ENCODE measurements at regions not wholly inside any gene's neighbourhood (a gene's known extent, or its start where the extent isn't known, plus 50 kb on each side); places are given as distances from the start of the nearest gene placed in this dataset.

DNA sequence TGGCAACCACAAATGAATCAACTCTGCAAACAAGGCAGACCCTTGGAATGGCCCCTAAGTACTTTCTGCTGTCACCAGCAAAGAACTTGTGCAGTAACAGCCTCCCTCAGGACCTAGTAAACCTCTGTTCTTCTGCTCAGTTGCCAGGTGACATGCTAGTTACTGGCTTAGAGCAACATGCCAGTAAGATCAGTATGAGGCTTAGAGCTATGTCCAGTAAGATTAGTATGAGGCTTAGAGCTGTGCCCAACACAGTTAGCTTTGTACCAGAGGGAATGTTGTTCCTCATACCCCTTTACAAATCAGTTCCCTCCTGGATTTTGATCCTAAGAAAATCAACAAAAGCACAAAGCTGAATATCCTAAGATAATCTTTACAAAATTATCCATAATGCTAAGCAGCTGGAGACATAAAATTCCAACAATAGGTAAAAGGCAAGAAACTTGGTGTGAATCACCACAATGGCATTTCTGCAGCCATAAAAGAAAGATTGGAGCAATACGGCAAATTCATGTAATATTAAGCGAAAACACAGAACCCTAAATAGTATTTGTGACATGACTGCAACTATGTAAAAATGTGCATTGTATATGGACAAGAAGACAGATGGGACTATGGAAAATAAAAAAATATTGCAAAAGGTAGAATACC lies 107.3 kb upstream of the LPP start:
- Histone ChIP-seq H3K27me3 (no peaks in the 10 kb centered on the region), H3K4me3 (no peak overlapping the region), H3K27ac (no peak overlapping the region), H3K36me3 (no peaks in the 10 kb centered on the region), H3K9me3 (no peaks in the 10 kb centered on the region), H3K4me1 (no peaks in the 10 kb centered on the region)
- ATAC-seq (no peak), DNase-seq (no peak)
- intact Hi-C loops (cut with DNase I) = loop anchor here (10.0 kb wide), 1 partner anchor 908 kb away; no protein-coding TSS in a partner anchor
- TF ChIP-seq, protein P1, sequence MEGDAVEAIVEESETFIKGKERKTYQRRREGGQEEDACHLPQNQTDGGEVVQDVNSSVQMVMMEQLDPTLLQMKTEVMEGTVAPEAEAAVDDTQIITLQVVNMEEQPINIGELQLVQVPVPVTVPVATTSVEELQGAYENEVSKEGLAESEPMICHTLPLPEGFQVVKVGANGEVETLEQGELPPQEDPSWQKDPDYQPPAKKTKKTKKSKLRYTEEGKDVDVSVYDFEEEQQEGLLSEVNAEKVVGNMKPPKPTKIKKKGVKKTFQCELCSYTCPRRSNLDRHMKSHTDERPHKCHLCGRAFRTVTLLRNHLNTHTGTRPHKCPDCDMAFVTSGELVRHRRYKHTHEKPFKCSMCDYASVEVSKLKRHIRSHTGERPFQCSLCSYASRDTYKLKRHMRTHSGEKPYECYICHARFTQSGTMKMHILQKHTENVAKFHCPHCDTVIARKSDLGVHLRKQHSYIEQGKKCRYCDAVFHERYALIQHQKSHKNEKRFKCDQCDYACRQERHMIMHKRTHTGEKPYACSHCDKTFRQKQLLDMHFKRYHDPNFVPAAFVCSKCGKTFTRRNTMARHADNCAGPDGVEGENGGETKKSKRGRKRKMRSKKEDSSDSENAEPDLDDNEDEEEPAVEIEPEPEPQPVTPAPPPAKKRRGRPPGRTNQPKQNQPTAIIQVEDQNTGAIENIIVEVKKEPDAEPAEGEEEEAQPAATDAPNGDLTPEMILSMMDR (IDR thresholded peaks at IDR 0.05) = no peak

DNA sequence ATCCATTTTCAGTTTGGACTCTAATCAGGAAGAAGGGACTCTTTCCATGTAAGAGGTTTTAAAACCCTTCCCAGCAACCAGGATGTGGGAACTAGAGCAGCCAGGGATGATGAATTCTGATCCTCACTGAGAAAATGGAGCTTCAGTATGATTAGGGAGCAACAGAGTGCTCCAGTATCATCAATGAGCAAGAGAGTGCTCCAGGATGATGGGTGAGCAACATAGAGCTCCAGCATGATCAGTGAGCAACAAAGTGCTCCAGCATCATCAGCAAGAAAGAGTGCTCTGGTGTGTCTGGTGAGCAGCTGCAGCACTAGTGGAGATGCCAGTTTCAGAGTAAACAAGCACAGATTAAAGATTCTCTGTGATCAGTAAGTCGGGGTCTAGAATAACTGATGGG lies 106.4 kb upstream of the LPP start:
- no peak for ATAC-seq
- Histone ChIP-seq H3K27ac (no peak overlapping the region), H3K27me3 (no peaks in the 10 kb centered on the region), H3K36me3 (no peaks in the 10 kb centered on the region), H3K4me1 (peaks cover 1% of the 10 kb centered on the region), H3K4me3 (no peak overlapping the region), H3K9me3 (no peaks in the 10 kb centered on the region)
- TF ChIP-seq, protein P1 (IDR thresholded peaks at IDR 0.05) = no peak
- intact Hi-C loops (cut with DNase I) = loop anchor here (10.0 kb wide), 1 partner anchor 907 kb away; no protein-coding TSS in a partner anchor
- DNase-seq = no peak

DNA sequence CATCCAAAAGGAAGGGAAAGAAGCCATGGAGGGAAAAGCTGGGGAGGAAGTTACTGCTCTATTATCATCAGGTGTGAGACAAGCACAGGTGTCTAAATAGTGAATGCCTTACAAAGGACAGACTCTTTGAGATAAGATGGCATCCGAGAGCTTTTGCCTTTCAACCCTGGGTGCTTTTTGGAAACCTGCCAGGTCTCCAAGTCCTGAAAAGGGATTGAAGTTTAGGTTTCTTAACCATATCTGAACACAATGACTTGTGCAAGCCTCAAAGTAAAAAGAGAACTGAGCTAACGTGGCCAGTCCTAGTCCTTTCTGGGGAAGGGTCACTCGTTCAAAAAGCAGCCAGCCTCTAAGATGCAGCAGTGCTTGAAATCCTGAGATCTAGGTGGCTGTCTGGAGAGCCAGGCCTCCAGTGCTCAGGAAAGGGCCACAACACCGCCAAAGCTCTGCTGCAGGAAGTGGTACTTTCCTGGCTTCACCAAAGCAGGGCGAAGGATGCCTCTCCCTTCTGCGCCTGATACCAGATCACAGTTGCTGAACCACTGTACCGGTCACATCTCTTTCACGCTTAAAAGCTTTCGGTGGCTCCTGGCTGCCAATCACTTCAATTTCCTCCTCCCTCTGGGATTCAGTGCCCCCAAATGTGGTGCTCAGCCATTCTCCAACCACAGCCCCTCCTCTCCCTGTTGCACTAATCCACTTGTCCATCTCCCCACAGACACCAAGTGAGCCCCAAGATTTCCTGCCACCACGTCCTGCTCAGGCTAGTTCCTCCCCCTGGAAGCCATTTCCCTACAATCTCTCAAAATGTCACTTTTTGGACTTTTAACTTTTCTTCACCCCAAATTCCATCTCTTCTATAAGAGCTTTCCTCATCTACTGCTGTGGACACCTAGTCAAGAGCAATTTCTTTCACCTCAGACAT lies 104.1 kb upstream of the LPP start:
- ATAC-seq (peak; percentile 29), DNase-seq (no peak)
- Histone ChIP-seq H3K36me3 (no peaks in the 10 kb centered on the region), H3K27ac (no peak overlapping the region), H3K27me3 (no peaks in the 10 kb centered on the region), H3K9me3 (no peaks in the 10 kb centered on the region), H3K4me1 (peaks cover 8% of the 10 kb centered on the region), H3K4me3 (no peak overlapping the region)
- intact Hi-C loops (cut with DNase I) = loop anchor here (10.0 kb wide), 1 partner anchor 905 kb away; no protein-coding TSS in a partner anchor
- TF ChIP-seq, protein P1 (IDR thresholded peaks at IDR 0.05) = no peak

DNA sequence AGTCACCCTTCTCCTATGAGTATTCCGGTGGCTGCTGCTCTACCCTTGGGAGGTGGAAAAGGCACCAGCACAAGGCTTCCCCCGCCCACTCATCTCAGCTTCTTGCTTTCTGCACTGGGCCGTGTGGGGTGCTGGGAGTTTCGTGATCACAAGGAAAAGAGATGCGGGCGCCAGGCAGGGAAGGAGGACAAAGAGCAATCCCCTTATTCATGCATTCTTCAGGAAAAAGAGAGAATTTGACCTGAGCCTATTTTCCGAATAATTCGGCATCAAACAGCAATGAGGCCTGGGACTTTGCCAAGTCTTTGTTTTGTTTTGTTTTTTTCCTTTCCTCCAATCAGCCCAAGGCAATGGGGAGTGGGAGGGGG lies 102.2 kb upstream of the LPP start:
- no peak for ATAC-seq
- H3K4me3 ChIP-seq = no peak overlapping the region
- no peak for DNase-seq
- H3K4me1 ChIP-seq = peaks cover 8% of the 10 kb centered on the region
- TF ChIP-seq, protein P1 (IDR thresholded peaks at IDR 0.05) = no peak
- H3K36me3 ChIP-seq = no peaks in the 10 kb centered on the region
- H3K9me3 ChIP-seq = no peaks in the 10 kb centered on the region
- intact Hi-C loops (cut with DNase I) = no loop called here
- H3K27me3 ChIP-seq = no peaks in the 10 kb centered on the region
- peak overlapping the region; percentile 60 for H3K27ac ChIP-seq

DNA sequence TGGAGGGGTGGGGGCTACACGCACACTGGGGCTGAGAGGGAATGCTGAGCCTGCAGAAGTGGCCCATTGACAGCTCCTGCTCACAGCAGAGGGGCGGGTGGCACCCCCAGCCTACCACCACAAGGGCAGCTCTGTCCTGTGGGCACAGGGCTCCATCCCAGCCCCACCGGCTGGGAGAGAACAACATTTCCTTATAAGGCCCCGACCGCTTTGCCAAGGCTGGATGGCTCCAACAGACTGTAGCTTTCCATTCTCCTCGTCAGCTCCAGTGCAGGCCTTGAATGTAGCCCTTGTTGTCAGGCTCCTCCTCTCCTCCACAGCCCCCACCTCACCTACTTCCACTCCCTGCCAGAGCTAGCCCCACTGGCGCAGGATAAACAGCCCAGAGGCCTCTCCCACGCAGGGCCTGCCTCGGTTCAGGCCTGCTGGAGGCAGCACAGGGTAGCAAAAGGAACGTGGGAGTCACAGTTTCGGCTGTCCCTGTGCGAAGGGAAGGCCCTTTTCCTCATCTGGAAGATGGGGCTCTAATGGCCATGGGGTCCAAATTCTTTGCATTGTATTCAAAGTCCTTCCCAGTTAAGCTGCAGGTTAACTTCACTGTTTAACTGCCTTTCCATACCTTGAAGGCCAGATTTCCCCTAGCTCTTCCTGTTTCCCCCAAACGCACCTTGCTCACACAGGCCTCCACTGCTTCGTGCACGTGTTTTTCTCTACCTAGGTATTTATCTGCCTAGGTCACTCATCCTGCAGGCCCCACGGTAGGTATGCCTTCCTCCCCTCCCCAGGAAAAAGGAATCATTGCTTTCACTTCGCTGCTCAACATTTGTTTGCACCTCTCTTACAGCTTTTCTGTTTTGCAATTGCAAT lies 101.6 kb upstream of the LPP start:
- intact Hi-C loops (cut with DNase I) = no loop called here
- peak; percentile 83 for ATAC-seq
- no peak overlapping the region for H3K4me3 ChIP-seq
- peak overlapping the region; percentile 60 for H3K27ac ChIP-seq
- H3K36me3 ChIP-seq = no peaks in the 10 kb centered on the region
- peak; percentile 66 for DNase-seq
- no peaks in the 10 kb centered on the region for H3K9me3 ChIP-seq
- peaks cover 8% of the 10 kb centered on the region for H3K4me1 ChIP-seq
- no peaks in the 10 kb centered on the region for H3K27me3 ChIP-seq
- TF ChIP-seq, protein P1 (IDR thresholded peaks at IDR 0.05) = peak; percentile 40

Measured in upper lobe of right lung (tissue), 1 donor.